NCI-H1694 (cell line): ENCODE measurements at regions not wholly inside any gene's neighbourhood (a gene's known extent, or its start where the extent isn't known, plus 50 kb on each side); places are given as distances from the start of the nearest gene placed in this dataset.

Experiments
- DNase-seq: peaks from one replicate; lab custom pipeline; 2025; lab: John Stamatoyannopoulos, UW

GRCh38 chr1:2865571-2866421 is 64.3 kb upstream of the TTC34 start:
- DNase-seq: no peak

GRCh38 chr1:2866422-2867086 is 65.1 kb upstream of the TTC34 start:
- DNase-seq: no peak

- DNase-seq: no peak
These were observed 65.6 kb upstream of the TTC34 start for GRCh38 chr1:2867087-2867425.

DNA sequence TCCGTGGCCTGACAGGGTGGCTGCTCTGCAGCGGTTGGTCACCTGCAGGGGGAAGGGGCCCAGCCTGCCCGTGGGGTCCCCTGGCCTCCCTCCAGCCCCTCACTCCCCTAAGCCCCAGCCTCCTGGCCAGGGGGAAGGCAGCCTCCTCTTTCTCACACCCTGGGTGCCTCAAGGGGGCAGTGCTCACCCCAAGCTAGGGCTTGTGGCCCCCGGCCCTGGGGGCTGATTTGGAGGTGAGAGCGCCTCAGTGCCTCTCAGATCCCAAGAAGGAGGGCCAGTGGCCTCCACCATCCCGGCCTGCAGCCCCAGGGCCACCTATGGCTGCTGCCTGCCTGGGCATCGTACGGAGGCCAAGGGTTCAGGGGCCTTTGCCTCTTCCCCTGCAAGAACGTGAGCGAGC is 66.4 kb upstream of the TTC34 start:
- no peak for DNase-seq

GRCh38 chr1:2868571-2869195 is 67.2 kb upstream of the TTC34 start:
- no peak for DNase-seq

GRCh38 chr1:2871246-2871815 is 69.8 kb upstream of the TTC34 start:
- DNase-seq: no peak

DNA sequence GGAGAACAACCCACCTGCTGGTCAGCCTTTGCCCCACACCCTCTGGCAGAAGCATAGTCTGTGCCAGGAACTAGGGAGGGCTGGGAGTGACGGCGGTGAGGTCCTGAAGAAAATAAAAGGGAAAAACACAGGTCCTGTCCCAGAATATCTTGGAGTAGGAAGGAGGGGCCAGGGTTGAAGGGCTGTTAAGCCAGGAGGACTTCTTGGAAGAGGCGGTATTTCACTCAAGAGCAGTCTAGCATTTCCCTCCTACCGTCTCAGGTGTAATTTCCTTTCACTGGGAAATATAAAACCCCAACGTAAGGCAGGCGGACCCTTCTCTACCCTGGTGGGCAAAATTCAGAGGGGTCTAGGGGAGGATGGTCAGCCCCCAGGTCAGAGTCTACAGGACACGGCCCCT is 72.7 kb upstream of the TTC34 start:
- no peak for DNase-seq

DNA sequence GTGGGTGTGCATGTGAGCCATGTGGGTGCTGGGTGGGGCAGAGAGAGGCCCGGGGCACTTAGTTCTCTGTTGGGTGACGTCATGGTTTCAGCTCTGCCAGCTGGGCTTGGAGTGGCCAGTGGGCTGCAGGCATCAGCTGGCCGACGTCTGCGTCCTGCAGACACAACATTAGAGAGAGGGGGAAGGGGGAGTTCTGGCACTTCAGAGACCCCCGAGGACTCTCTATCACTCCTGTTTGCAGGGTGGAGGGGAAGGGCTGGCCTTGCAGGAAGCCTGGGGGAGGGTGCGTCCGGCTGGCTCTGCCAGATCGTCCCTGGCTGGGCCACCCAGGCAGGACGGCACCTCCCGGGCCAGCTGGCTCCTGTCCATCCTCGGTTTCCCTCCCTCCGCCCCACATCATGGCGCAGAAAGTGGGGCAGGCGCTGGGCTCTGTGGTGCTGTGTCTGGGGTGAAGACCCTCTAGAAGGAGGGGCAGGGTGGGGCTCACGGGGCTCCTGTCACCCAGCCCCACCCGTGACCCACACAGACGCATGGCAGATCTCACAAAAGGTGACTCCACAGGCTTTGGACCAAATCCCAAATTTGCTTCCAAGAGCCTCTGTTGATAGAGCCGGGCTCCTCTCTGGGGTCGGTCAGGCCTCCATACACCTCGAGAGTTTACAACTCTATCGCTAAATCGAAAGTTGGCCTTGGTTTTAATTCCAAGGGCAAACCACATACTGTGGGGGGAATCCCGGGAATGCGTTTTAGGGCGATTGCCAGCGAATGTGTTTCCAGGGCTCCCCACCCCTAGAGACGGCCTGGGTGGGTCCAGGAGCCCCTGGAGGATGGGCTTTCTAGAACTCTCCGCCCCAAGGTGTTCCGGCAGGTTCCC is 73.4 kb upstream of the TTC34 start:
- no peak for DNase-seq

GRCh38 chr1:2875707-2876561 is 74.4 kb upstream of the TTC34 start:
- DNase-seq: no peak

DNA sequence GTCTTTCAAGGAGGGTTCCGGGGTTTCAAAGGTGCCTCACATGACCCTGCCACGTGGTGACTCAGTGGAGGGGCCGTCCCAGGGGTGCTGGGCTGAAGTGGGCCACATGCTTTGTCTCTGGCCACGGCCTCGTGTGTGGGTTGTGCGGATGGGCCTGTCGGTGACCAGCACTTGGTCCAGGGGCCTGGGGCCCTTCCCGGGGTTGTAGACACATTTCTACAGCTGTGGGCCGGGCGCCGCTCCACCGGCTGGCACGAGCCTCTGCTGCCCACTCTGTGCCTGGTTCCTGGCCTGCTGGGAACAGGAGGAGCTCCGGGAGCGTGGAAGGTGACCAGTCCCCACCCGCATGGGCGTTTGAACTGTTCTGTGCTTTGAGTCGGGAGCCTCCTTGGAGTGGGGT is 75.4 kb upstream of the TTC34 start:
- DNase-seq: no peak

- DNase-seq: no peak
These were observed 75.9 kb upstream of the TTC34 start for GRCh38 chr1:2877391-2877790.

- DNase-seq: no peak
These were observed 77.1 kb upstream of the TTC34 start for GRCh38 chr1:2878591-2878990.

- no peak for DNase-seq
These were observed 77.5 kb upstream of the TTC34 start for GRCh38 chr1:2879026-2879425.

GRCh38 chr1:2879591-2879990 is 78.1 kb upstream of the TTC34 start:
- no peak for DNase-seq

DNA sequence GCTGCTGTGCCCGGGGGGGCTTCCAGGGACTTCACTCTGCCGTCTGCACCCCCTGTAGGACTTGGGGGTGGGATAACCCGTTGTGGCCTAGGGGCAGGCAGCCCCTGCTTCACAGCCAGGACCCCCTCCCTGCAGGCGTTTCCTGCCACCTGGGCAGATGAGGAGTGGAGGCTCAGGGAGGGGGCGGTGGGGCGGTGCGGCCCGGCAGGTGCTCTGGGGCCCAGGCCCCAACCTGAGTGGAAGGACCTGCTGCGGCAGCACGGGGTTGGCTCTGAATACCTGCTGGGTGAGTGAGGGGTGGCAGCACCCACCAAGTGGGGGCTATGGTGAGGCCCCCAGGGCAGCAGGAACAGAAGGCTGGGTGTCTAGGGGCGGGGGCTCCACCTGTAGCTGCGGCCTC is 78.6 kb upstream of the TTC34 start:
- DNase-seq: no peak

DNA sequence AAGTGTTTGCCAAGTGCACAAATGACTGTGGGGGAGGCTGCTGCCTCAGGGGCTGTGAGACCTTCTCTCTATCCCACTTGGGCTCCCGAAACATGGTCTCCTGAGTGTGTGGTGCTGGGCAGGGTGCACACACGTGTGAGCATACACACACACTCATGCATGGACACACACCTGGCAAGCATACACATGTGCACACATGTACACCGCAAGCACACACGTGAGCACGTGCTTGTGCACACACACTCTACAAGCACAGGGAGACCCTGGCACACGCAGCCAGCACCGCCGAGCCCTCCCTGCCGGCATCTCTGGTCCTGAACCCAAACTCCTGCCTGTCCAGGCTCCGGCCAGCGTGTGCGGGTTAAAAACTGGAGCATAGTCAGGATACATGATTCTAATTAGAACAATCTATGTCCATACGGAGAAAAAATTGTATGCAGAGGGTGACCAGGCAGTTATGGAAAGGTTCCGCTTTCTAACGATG is 79.4 kb upstream of the TTC34 start:
- DNase-seq: no peak

DNA sequence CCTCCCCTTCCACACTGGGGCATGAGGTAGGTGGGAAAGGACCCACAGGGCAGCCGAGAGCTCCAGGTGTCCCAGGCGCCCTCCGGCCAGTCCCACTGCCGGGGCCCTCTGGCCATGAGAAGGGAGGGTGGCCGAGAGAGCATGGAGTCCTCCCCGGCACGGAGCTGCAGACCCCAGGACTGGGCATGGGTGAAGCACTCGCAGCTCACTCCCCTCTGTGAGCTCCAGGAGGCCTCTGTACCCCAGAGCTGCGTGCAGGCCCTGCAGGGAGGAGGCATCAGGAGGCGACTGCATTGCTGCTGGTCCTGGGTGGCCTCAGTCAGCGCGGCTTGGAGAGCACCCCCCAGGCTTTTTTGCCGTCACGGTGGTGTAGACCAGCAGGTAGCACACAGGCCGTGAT is 80.1 kb upstream of the TTC34 start:
- DNase-seq: no peak

GRCh38 chr1:2882966-2883696 is 81.6 kb upstream of the TTC34 start:
- DNase-seq: no peak

DNA sequence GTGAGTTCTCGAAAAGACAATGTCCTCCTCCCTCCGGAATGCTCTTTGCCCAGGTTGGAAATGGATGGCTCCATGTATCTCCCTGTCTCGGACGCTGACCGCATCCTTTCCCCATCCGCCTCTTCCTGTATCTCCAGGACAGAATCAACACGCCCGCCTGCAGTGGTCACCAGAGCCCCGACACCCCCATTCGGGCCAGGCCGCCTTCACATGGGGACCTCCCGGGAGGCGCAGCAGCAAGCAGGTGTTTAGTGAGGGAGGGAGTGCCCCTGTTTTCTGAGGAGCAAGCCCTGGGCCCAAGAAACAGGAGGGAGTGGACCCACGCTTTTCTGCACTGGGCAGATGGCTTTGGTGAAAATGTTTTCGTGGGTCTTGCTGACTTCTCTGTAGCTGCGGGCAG is 83.5 kb upstream of the TTC34 start:
- DNase-seq: no peak

GRCh38 chr1:2886631-2887030 is 85.1 kb upstream of the TTC34 start:
- DNase-seq: no peak
